Hindlimb muscle (tissue), 1 donor: ENCODE measurements at regions not wholly inside any gene's neighbourhood (a gene's known extent, or its start where the extent isn't known, plus 50 kb on each side); places are given as distances from the start of the nearest gene placed in this dataset.
"Not testable (repeated sequence)": the region's sequence is repeated elsewhere in the genome, so short reads cannot be mapped to it uniquely, and the experiment has no call there.

ENCODE experiments used
- DNase-seq: peaks from one replicate; pipeline ENCODE4 v3.0.0-alpha.2; 2013

- no peak for DNase-seq
Measured at GRCh38 chr4:188377816-188378215, 238.6 kb downstream of the TRIML1 start.

DNA sequence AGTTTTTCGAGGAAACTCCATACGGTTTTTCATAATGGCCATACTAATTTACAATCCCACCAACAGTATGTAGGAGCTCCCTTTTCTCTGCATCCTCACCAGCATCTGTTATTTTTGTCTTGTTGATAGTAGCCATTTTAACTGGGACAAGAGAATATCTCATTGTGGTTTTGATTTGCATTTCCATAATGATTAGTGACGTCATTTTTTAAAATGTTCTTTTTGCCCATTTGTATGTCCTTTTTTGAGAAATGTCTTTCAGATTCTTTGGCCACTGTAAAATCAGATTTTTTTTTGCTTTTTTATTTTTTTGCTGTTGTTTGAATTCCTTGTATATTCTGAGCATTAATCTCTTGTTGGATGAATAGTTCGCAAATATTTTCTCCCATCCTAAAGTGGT is 243.9 kb downstream of the TRIML1 start:
- DNase-seq = no peak

DNA sequence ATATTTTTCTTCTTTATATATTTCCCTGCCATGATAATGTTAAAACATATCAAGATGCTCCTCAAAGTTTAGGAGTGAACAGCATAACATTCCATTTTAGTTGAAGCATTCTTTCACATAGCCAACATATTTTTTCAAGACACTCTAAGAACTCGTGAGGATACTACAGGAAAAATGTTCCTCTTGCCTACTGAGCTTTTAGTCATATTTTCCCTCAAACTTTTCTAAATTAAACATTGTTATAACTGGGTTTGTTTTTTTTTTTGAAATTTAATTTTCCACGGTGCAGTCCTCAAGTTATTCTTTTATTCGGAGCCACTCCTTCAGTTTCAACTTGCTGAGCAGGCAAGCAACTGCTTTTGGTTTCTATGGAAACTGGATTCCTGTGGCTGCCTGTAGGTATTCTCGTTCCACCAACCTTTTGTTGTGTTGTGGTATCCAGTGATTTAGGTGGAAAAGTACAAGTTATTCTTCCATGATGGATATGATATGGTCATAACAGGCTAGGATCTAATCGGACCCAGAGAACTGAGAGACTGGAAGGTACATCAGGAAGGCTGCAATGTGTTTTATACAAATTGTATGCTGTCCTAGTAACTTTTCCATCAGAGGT is 248.0 kb downstream of the TRIML1 start:
- no peak for DNase-seq

DNA sequence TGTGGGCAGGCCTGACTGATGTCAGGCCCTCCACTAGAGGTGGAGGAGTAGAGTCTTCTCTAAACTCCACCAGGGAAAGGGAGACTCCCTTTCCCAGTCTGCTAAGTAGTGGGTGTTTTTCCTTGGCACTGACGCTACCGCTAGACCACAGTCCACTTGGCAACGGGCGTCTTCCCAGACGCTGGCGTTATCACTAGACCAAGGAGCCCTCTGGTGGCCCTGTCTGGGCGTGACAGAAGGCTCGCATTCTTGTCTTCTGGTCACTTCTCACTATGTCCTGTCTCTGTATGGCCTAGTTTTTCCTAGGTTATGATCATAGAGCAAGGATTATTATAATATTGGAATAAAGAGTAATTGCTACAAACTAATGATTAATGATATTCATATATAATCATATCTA is 252.1 kb downstream of the TRIML1 start:
- not testable (repeated sequence) for DNase-seq

DNA sequence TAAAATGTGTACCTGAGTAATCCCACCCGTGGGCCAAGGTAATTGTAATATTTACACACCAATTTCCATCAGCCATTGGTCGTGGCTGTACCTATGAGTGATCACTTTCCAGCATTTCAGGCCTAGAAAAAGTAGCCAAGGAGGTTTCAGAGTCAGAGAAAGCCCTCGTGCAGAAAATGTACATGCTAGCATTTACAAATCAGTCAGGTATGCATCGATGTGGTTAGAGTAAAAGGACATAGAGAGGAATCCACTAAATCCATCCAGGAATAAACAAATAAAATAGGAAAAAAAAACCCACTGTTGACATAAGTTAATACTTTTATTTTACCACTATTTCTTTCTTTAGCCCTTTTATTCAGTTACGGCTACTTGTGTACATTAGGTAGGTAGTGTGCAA is 256.8 kb downstream of the TRIML1 start:
- no peak for DNase-seq

- no peak for DNase-seq
Measured at GRCh38 chr4:188399834-188400233, 260.6 kb downstream of the TRIML1 start.

GRCh38 chr4:188400451-188400850 is 261.2 kb downstream of the TRIML1 start:
- DNase-seq = no peak

DNA sequence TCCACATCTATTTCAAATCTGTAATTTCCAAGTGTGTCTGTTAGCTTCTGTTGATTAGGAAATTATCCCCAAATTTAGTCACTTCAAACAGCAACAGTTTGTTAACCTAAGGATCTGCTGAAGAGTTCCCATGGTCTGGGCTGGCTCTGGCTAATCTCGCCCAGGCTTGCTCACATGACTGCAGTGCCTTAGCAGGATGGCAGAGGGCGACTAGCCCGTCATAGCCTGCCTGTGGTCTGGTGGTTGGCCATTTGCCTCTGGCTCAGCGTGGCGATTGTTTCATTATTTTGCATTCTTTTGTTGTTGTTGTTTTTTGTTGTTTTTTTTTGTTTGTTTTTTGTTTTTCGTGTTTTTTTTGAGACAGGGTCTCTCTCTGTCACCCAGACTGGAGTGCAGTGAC is 264.0 kb downstream of the TRIML1 start:
- no peak for DNase-seq

DNA sequence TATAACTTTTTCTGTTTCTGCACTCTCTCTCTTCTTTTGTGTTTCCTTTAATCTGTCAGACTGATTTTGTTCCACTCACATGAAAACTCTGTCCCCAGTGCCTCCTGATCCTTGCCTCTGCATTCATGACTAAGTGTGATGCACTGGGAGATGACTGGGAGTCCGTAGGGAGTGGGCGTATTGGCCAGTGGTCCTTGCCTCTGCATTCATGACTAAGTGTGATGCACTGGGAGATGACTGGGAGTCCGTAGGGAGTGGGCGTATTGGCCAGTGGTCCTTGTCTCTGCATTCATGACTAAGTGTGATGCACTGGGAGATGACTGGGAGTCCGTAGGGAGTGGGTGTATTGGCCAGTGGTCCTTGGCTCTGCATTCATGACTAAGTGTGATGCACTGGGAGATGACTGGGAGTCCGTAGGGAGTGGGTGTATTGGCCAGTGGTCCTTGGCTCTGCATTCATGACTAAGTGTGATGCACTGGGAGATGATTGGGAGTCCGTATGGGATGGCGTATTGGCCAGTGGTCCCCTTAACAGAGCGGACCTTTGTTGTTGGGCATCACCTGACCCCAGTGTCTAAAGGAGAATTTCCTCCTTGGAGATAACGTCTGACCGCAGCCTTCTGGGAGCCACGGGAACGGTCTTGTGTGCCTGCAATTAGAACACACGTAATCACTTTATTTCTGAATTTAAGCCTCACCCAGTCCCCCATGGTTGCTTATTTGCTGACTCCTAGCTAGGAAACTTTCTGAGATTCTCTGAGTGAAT is 266.0 kb downstream of the TRIML1 start:
- not testable (repeated sequence) for DNase-seq

GRCh38 chr4:188408244-188409030 is 269.2 kb downstream of the TRIML1 start:
- DNase-seq = peak; percentile 20

DNA sequence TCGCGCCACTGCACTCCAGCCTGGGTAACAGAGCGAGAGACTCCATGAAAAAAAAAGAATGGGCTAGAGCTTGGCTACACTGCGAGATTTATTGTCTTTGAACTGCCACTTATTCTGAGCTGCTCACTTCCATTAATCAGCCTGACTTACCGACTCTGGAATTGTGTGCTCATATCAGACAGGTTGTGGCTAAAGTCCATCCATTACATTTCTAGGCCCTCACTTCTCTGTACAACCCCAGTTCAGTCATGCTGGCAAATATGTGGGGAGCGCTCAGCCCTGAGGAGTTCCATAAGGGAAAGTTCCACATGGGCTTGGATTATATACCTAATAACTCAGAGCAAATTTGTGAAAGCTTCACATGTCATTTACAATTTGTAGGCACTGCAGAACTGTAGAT is 270.6 kb downstream of the TRIML1 start:
- no peak for DNase-seq

DNA sequence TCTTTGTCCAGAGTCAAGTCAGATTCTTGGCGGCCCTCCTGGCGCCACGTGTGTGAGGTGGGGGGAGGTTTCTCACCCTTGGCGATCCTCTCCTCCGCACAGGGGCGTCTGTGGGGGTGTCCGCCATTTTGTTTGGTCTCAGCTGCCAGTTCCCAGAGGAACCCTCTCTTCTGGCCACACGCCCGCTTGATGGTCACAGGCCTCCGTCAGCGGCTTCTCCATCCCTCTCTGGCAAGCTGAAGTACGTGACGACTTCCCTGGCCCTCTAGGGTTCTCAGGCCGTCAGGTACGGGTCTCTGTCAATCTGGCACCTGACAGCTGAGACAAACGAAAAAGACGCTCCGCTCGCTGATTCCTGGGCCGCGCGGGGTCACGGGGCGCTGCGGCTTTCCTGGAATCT is 272.6 kb downstream of the TRIML1 start:
- no peak for DNase-seq

DNA sequence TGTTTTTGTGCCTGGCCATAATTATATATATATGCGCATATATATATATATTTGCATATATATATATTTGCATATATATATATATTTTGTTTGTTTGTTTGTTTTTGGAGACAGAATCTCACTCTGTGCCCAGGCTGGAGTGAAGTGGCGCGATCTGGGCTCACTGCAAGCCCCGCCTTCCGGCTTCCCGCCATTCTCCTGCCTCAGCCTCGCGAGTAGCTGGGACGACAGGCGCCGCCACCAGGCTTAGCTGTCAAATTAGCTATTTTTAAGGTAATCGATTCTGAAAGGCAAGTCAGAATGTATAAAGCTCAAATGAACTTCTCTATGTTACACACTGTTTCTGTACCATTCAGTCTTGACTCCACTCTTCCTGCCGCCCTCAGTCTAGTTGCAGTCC is 273.3 kb downstream of the TRIML1 start:
- no peak for DNase-seq

DNA sequence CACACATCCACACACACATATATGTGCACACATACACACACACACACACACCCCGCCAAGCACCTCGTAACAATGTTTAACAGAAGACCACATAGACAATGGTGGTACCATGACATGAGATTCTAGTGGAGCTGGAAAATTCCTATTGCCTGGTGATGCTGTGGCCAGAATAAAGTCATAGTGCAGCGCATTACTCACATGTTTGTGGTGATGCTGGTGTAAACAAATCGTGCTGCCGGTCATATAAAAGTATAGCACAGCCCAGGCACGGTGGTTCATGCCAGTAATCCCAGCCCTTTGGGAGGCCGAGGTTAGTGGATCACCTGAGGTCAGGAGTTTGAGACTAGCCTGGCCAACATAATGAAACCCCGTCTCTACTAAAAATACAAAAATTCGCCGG is 275.2 kb downstream of the TRIML1 start:
- no peak for DNase-seq

DNA sequence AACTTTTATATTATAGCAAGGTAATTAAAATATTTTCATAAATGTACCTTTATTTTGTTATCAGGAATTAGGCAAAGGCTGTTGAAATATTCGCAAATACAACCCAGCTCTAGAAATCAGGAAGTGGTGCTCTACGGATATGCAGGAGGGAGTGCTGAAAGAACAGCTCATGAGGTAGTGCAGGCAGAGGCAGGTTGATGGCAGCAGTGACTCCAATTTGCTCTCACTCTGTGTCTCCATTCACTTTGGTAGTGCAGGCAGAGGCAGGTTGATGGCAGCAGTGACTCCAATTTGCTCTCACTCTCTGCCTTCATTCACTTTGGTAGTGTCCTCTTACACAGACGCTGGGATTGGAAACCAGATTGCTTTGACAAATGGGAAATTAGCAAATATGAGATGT is 277.9 kb downstream of the TRIML1 start:
- DNase-seq = no peak

GRCh38 chr4:188423039-188423438 is 283.8 kb downstream of the TRIML1 start:
- no peak for DNase-seq

- no peak for DNase-seq
Measured at GRCh38 chr4:188428935-188429334, 289.7 kb downstream of the TRIML1 start.

- DNase-seq = no peak
Measured at GRCh38 chr4:188429965-188430364, 290.7 kb downstream of the TRIML1 start.

DNA sequence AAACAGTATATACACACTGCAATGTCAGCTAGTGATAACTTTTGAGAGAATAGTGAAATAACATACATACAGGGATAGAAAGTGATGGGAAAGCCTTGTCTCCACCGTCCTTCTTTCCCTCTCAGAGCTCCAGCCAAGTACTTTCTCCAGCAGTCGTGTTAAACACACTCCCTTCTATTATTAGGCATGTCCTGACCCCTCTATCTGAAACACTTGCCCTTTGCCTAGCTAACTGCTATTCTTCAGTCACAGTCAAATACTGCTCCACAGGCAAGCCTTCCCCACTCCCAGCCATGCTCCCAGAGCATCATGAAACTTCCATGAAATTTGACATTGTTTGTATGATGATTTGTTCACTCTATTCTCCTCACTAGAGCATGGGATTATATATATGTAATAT is 291.1 kb downstream of the TRIML1 start:
- no peak for DNase-seq

- DNase-seq = no peak
Measured at GRCh38 chr4:188432328-188432727, 293.1 kb downstream of the TRIML1 start.

DNA sequence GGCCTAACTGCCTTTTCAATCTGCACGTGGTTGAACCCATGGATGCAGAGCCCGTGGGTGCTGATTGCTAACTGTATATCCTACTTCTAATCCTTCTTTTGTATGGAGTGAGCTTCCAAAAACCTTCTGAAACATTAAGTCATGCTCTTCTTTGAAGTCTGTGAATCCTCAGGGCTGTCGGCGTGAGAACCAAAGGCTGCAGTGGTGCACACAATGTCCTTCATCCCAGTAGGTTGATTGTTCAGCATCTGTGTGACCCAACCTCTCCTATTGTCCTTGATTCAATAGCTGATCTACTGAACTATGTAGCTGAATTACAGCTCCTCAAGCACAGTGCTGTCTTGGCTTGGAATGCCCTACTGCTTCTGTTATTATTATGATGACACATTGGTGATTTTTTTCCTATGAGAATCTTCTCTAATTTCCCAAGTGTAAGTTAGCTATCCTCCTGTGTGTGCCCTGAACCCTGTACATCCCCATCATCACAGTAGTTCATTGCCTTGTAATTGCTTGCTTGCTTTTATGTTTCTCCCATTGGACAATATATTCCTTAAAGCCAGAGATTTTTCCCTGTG is 294.6 kb downstream of the TRIML1 start:
- DNase-seq = no peak

- no peak for DNase-seq
Measured at GRCh38 chr4:188434643-188435042, 295.4 kb downstream of the TRIML1 start.

GRCh38 chr4:188435381-188435780 is 296.1 kb downstream of the TRIML1 start:
- DNase-seq = no peak
